ENCODE measurements at regions not wholly inside any gene's neighbourhood (a gene's known extent, or its start where the extent isn't known, plus 50 kb on each side); places are given as distances from the start of the nearest gene placed in this dataset.

- DNase-seq (no peak), ATAC-seq (ENCODE audit: poor library complexity) (no peak)
- intact Hi-C loops (cut with DNase I): no loop called here
These were observed 438.1 kb downstream of the NPHP4 start for GRCh38 chr1:5554111-5554510.

GRCh38 chr1:5552787-5553484 is 439.3 kb downstream of the NPHP4 start:
- intact Hi-C loops (cut with DNase I): no loop called here
- DNase-seq: no peak
- no peak for ATAC-seq (ENCODE audit: poor library complexity)

- no peak for DNase-seq
- ATAC-seq (ENCODE audit: poor library complexity): no peak
- intact Hi-C loops (cut with DNase I): no loop called here
These were observed 440.8 kb downstream of the NPHP4 start for GRCh38 chr1:5551274-5551975.

DNA sequence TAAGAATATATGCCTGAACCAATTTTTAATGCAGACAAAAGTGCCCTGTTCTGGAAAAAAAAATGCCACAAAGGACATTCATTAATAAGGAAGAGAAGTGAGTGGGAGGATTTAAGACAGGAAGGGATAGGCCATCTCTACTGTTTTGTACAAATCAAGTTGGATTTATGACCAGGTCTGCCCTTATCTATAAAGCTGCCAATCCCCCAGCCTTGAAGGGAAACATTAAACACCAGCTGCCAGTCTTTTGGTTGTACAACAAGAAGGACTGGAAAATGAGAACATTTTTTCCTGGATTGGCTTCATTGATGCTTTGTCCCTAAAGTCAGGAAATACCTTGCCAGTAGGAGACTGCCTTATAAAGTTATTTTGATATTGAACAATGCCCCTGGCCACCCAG is 444.0 kb downstream of the NPHP4 start:
- DNase-seq (no peak), ATAC-seq (ENCODE audit: poor library complexity) (no peak)
- intact Hi-C loops (cut with DNase I): no loop called here

- intact Hi-C loops (cut with DNase I): no loop called here
- DNase-seq: no peak
- ATAC-seq (ENCODE audit: poor library complexity): no peak
These were observed 449.0 kb downstream of the NPHP4 start for GRCh38 chr1:5543235-5543634.

DNA sequence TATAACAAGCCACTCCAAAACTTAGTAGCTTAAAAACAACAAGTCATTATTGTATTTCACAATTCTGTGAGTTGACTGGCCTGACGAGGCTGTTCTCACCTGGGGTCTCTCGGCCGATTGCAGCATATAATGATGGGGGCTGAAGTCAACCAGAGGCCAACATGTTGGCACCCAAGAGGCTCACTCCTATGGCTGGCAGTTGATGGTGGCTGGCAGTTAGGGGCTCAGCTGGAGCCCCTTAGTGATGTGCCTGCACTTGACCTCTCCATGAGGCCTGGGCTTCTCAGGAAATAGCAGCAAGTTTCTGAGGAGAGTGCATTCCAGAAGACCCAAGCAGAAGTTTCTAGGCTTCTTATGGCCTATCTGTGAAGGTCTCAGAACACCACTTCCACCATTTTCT is 459.4 kb downstream of the NPHP4 start:
- ATAC-seq (ENCODE audit: poor library complexity): no peak
- no peak for DNase-seq
- intact Hi-C loops (cut with DNase I): no loop called here

- intact Hi-C loops (cut with DNase I): no loop called here
- ATAC-seq (ENCODE audit: poor library complexity): no peak
- no peak for DNase-seq
These were observed 465.2 kb downstream of the NPHP4 start for GRCh38 chr1:5526822-5527551.

GRCh38 chr1:5526385-5526750 is 465.9 kb downstream of the NPHP4 start:
- ATAC-seq (ENCODE audit: poor library complexity): no peak
- intact Hi-C loops (cut with DNase I): no loop called here
- no peak for DNase-seq

GRCh38 chr1:5525597-5526384 is 466.4 kb downstream of the NPHP4 start:
- ATAC-seq (ENCODE audit: poor library complexity) (no peak), DNase-seq (no peak)
- intact Hi-C loops (cut with DNase I): no loop called here

DNA sequence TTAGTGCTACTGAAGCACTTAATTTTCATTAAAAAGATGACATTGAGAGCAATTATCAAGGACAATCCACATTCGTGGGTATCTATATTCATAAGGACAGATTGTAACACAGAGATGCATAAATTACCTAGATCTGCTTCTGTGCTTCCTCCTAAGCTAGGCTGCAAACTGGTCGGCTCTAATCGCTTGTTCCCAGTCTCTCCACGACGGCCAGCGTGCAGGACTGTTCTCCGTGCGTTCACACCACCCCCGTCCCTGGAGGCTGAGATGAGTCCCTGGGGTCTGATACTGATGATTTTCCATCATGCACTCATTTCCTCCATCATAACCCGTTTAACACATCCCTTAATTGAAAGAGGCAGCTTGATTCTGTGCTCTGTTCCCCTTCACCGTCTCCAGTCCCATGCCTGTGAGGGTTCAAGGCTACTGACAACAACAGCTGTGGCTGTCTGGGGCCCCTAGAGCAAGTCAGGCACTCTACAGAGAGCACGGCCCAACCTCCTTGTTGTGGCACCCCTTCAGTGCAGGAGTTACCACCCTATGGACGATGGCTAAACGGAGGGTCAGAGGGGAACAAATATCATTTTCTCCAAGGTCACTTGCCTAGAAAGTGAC is 469.6 kb downstream of the NPHP4 start:
- DNase-seq: no peak

DNA sequence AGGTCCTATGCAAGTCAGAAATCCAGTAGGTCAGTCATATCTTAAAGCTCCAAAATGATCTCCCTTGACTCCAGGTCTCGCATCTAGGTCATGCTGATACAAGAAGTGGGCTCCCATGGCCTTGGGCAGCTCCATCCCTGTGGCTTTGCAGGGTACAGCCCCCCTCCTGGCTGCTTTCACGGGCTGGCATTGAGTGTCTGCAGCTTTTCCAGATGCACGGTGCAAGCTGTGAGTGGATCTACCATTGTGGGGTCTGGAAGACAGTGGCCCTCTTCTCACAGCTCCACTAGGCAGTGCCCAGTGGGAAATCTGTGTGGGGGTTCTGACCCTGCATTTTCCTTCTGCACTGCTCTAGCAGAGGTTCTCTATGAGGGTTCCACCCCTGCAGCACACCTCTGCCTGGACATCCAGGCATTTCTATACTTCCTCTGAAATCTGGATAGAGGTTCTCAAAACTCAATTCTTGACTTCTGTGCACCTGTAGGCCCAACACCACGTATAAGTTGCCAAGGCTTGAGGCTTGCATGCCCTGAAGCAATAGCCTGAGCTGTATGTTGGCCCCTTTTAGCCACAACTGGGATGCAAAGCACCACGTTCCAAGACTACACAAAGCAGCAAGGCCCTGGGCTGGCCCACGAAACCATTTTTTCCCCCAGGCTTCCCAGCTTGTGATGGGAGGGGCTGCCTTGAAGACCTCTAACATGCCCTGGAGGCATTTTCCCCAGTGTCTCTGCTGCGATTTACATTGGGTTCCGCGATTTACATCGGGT is 472.7 kb downstream of the NPHP4 start:
- intact Hi-C loops (cut with DNase I): no loop called here
- ATAC-seq (ENCODE audit: poor library complexity) (no peak), DNase-seq (no peak)

More for the DNA sequence above, 469.6 kb downstream of the NPHP4 start:
- no peak for ATAC-seq (ENCODE audit: poor library complexity)
- intact Hi-C loops (cut with DNase I): no loop called here

GRCh38 chr1:5516756-5517155 is 475.5 kb downstream of the NPHP4 start:
- DNase-seq (no peak), ATAC-seq (ENCODE audit: poor library complexity) (no peak)
- intact Hi-C loops (cut with DNase I): no loop called here

DNA sequence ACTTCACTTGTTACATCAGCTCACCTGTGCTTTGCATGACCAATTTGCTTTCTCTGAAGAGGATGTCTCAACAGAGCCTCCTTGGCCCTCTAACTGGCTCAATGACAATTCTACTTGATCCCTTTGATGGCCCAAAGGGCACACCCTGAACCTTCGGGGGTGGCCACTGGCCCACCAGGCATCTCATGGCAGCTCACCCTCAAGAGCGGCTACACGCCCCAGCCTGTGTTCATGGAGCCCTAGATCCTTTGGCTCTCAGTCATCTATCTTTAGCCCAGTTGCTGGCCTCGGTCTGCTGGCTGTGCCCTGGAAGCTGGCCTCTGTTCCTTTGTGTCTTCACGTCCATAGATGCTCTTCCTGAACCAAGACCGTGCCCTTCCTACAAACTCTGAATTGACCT is 476.7 kb downstream of the NPHP4 start:
- ATAC-seq (ENCODE audit: poor library complexity) (no peak), DNase-seq (no peak)
- intact Hi-C loops (cut with DNase I): no loop called here

DNA sequence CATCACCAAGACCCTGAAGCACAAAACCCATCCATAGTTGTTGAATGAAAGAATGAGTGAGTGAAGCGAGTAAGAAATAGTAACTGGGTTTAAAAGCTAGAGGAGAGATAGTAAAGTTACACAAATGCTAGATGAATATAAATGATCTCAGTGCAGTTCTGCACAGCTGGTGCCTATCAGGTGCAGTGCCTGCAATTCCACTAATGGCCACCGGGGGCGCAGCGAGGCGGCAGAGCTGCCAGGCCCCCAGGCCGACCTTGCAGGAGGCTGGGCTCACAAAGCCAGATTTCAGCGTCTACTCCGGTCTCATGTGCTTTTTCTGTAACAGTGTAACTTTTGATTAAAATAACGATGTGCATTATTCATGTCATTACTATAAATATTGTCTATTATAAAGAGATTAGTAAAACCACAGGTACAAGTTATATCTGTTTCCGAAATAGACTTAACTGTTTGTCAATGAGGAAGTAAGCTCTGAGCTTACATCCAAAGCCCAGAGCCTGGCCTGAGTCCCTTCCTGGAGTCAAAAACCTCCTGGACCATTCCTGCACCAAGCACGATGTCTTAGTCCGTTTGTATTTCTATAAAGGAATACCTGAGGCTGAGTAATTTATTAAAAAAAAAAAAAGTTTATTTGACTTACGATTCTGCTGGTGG is 477.6 kb downstream of the NPHP4 start:
- DNase-seq (peak; percentile 80), ATAC-seq (ENCODE audit: poor library complexity) (peak; percentile 85)
- intact Hi-C loops (cut with DNase I): loop anchor here (5.0 kb wide), 2 partner anchors 228 to 463 kb away; no protein-coding TSS in a partner anchor

DNA sequence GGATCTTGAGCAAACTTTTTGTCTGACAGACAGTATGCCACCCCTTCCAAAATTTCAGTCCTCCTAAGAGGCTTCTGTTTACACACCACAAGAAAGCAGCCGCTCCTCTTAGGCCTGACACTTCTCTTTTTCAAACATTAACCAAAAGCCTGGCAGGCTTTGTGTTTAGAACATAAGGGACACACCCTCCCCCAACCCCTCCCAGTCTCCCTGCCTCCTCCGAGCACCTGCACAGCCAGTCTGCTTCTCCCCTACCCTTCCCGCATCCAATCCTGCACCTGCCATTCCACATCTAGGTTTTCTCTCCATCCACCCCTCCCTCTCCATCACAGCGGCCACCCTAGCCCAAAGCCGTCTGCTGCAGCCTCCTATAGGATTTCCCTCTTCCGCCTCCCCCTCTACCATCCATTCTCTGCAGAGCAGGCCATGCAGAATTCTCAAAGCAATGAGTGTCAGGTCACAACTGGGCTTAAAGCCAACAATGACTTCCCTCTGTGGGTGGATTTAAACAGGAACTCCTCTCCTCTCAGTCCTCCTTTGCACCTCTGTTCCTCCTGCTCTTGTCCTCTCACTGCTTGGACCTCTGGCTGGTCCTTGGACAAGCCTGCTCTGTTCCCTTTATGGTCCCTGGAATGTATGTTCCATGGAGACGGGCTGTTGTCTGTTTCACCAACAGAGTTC is 478.2 kb downstream of the NPHP4 start:
- intact Hi-C loops (cut with DNase I): loop anchor here (5.0 kb wide), 2 partner anchors 228 to 463 kb away; no protein-coding TSS in a partner anchor
- ATAC-seq (ENCODE audit: poor library complexity): no peak
- no peak for DNase-seq

DNA sequence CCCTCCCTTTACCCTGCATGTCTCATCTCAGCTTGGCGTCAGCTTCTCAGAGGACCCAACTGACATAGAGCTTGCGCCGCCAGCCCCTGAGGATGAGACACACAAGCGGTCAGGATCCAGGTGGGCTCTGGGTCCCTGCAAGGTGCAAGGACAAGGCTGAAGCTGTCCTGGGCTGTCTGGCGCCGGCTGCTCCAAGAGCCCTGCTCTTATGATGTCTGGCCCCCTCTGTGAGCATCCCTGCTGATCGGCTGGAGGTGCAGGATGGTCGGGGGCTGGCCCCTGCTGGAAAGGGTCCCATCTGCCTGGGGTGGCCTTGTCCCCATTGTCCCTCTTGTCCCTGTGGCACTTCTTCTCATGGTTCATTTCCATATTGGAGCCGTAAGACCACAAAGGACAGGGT is 479.0 kb downstream of the NPHP4 start:
- intact Hi-C loops (cut with DNase I): loop anchor here (5.0 kb wide), 2 partner anchors 229 to 464 kb away; no protein-coding TSS in a partner anchor
- DNase-seq: no peak
- no peak for ATAC-seq (ENCODE audit: poor library complexity)
